Liver (tissue), 8 donors: ENCODE measurements at regions not wholly inside any gene's neighbourhood (a gene's known extent, or its start where the extent isn't known, plus 50 kb on each side); places are given as distances from the start of the nearest gene placed in this dataset.

Source experiments
- DNase-seq: peaks from one replicate; pipeline ENCODE4 v3.0.0-alpha.2; 2017; ENCODE audit warnings: low spot score
- H3K27ac ChIP-seq, 2 donors: one replicate each; pipeline ENCODE4 v1.7.0; 2013; ENCODE audit warnings: inconsistent platforms in 2 of 2, low read length in 2 of 2, control low read depth in 1 of 2, low read depth in 1 of 2, mild to moderate bottlenecking in 1 of 2
- H3K27me3 ChIP-seq, 4 donors: one replicate each; pipeline versions ENCODE4 v1.6.1 to v1.7.0; 2013; ENCODE audit warnings: low read length in 3 of 4, inconsistent platforms in 1 of 4, mild to moderate bottlenecking in 1 of 4, moderate library complexity in 1 of 4; ENCODE audit not compliant: control insufficient read depth in 4 of 4, insufficient read depth in 4 of 4
- H3K36me3 ChIP-seq, 4 donors: one replicate each; pipeline versions ENCODE4 v1.6.1 to v1.7.0; 2013; ENCODE audit warnings: low read length in 3 of 4, mild to moderate bottlenecking in 3 of 4, low read depth in 1 of 4, moderate library complexity in 1 of 4; ENCODE audit not compliant: control insufficient read depth in 4 of 4, insufficient read depth in 3 of 4
- H3K4me1 ChIP-seq, 4 donors: one replicate each; pipeline versions ENCODE4 v1.6.1 to v1.7.0; 2013; ENCODE audit warnings: low read length in 3 of 4, mild to moderate bottlenecking in 3 of 4, moderate library complexity in 1 of 4; ENCODE audit not compliant: control insufficient read depth in 4 of 4, insufficient read depth in 4 of 4
- H3K4me3 ChIP-seq, 3 donors: one replicate each; pipeline versions ENCODE4 v1.6.1 to v1.7.0; 2013; ENCODE audit warnings: low read length in 3 of 3, control low read depth in 1 of 3, low read depth in 1 of 3, mild to moderate bottlenecking in 1 of 3
- H3K9ac ChIP-seq, 2 donors: one replicate each; pipeline ENCODE4 v1.7.0; 2013; ENCODE audit warnings: low read length in 2 of 2, mild to moderate bottlenecking in 2 of 2, moderate library complexity in 2 of 2, control low read depth in 1 of 2, low read depth in 1 of 2
- H3K9me3 ChIP-seq, 4 donors: one replicate each; pipeline versions ENCODE4 v1.6.1 to v1.7.0; 2013; ENCODE audit warnings: low read length in 3 of 4; ENCODE audit not compliant: control insufficient read depth in 4 of 4
- EGR1 ChIP-seq, 2 donors: IDR thresholded peaks; 2 replicates each; pipeline ENCODE4 v1.6.1; 2016 to 2018; ENCODE audit warnings: antibody characterized with exemption in 2 of 2, low read depth in 2 of 2
- FOXA1 ChIP-seq: IDR thresholded peaks from 2 replicates; pipeline ENCODE4 v1.6.1; 2016; ENCODE audit warnings: antibody characterized with exemption
- FOXA2 ChIP-seq: IDR thresholded peaks from 2 replicates; pipeline ENCODE4 v1.6.1; 2016; ENCODE audit warnings: antibody characterized with exemption
- GABPA ChIP-seq, 2 donors: IDR thresholded peaks in 1 of 2; conservative IDR thresholded peaks in 1 of 2; 2 replicates each; pipeline ENCODE4 v1.6.1; 2016; ENCODE audit warnings: antibody characterized with exemption in 2 of 2, mild to moderate bottlenecking in 1 of 2, moderate library complexity in 1 of 2
- HNF4A ChIP-seq, 2 donors: conservative IDR thresholded peaks; 2 replicates each; pipeline ENCODE4 v1.6.1; 2016; ENCODE audit warnings: antibody characterized with exemption in 2 of 2, mild to moderate bottlenecking in 2 of 2
- HNF4G ChIP-seq: IDR thresholded peaks from 2 replicates; pipeline ENCODE4 v1.6.1; 2016; ENCODE audit warnings: antibody characterized with exemption
- NR2F2 ChIP-seq: IDR thresholded peaks from 2 replicates; pipeline ENCODE4 v1.6.1; 2016; ENCODE audit warnings: antibody characterized with exemption
- RAD21 ChIP-seq, 2 donors: IDR thresholded peaks; 2 replicates each; pipeline ENCODE4 v1.6.1; 2016; ENCODE audit warnings: antibody characterized with exemption in 2 of 2, mild to moderate bottlenecking in 2 of 2
- RXRA ChIP-seq, 2 donors: IDR thresholded peaks; 2 replicates each; pipeline ENCODE4 v1.6.1; 2017 to 2018; ENCODE audit warnings: antibody characterized with exemption in 2 of 2, mild to moderate bottlenecking in 1 of 2
- SP1 ChIP-seq: IDR thresholded peaks from 2 replicates; pipeline ENCODE4 v1.6.1; 2018; ENCODE audit warnings: antibody characterized with exemption, mild to moderate bottlenecking
- TAF1 ChIP-seq: conservative IDR thresholded peaks from 2 replicates; pipeline ENCODE4 v1.6.1; 2016; ENCODE audit warnings: antibody characterized with exemption, mild to moderate bottlenecking
- WGBS: extraction: QIAGEN DNeasy Blood & Tissue Kit; methylation state at CpG from one replicate; pipeline ENCODE4 v1.1.7; 2013; 5-methylcytosine and 5-hydroxymethylcytosine counted together
- TF ChIP-seq, protein P1 (sequence below): IDR thresholded peaks from 2 replicates; pipeline ENCODE4 v1.6.1; 2016; ENCODE audit warnings: antibody characterized with exemption
- TF ChIP-seq, protein P2 (sequence below): IDR thresholded peaks from 2 replicates; pipeline ENCODE4 v1.6.1; 2016; ENCODE audit warnings: antibody characterized with exemption
- TF ChIP-seq, protein P3 (sequence below): fragments of 150-350 bp; IDR thresholded peaks from 2 replicates; pipeline ENCODE4 v1.5.1; 2017; ENCODE audit warnings: improper control_type of control experiment, low read depth, low read length; ENCODE audit not compliant: missing input control
- donor health status: healthy.
- donor health status: healthy.
- donor health status: healthy.
- donor health status: healthy.
- donor health status: healthy.

DNA sequence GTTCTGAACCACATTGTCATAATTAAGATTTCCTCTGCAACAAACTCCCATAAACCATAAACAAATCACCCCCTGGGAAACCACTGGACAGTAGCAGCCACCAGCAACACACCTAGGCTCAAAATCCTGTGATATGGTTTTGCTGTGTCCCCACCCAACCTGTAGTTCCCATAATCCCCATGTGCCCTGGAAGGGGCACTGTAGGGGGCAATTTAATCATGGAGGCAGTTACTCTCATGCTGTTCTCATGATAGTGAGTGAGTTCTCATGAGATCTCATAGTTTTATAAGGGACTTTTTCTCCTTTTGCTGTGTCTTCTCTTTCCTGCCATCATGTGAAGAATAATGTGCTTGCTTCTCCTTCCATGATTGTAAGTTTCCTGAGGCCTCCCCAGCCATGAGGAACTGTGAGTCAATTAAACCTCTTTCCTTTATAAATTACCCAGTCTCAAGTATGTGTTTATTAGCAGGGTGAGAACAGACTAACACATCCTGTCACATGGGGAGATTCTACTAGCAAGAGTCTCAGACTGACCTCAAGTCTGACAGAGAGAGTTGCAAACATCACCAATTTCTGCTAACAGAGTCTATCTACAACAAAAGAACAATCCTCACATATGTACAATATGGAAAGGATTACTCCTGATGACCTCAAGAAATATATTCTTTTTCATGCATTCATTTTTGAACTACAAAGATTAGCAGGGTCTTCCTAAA is 182.6 kb downstream of the GRB14 start:
- no peaks in the 10 kb centered on the region for H3K9me3 ChIP-seq
- no peak for DNase-seq
- TF ChIP-seq HNF4G: no peak
- TF ChIP-seq FOXA1: no peak
- no peak for TF ChIP-seq TAF1
- TF ChIP-seq NR2F2: no peak
- TF ChIP-seq GABPA (IDR thresholded peaks at IDR 0.05 in 1 of 2, conservative IDR thresholded peaks at IDR 0.05 in 1 of 2): no peak
- no peak for TF ChIP-seq SP1
- TF ChIP-seq FOXA2: no peak
- TF ChIP-seq RAD21 (IDR thresholded peaks at IDR 0.05): no peak
- no peak for TF ChIP-seq RXRA (IDR thresholded peaks at IDR 0.05)
- TF ChIP-seq EGR1 (IDR thresholded peaks at IDR 0.05; ENCODE audit: low read depth in 2 of 2): no peak
- TF ChIP-seq HNF4A (conservative IDR thresholded peaks at IDR 0.05): no peak
- TF ChIP-seq, protein P1, sequence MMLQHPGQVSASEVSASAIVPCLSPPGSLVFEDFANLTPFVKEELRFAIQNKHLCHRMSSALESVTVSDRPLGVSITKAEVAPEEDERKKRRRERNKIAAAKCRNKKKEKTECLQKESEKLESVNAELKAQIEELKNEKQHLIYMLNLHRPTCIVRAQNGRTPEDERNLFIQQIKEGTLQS: no peak
- TF ChIP-seq, protein P2, sequence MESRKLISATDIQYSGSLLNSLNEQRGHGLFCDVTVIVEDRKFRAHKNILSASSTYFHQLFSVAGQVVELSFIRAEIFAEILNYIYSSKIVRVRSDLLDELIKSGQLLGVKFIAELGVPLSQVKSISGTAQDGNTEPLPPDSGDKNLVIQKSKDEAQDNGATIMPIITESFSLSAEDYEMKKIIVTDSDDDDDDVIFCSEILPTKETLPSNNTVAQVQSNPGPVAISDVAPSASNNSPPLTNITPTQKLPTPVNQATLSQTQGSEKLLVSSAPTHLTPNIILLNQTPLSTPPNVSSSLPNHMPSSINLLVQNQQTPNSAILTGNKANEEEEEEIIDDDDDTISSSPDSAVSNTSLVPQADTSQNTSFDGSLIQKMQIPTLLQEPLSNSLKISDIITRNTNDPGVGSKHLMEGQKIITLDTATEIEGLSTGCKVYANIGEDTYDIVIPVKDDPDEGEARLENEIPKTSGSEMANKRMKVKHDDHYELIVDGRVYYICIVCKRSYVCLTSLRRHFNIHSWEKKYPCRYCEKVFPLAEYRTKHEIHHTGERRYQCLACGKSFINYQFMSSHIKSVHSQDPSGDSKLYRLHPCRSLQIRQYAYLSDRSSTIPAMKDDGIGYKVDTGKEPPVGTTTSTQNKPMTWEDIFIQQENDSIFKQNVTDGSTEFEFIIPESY: no peak
- no peak overlapping the region for H3K4me3 ChIP-seq
- no peaks in the 10 kb centered on the region for H3K36me3 ChIP-seq
- H3K27ac ChIP-seq: no peak overlapping the region
- H3K9ac ChIP-seq: no peak overlapping the region
- H3K4me1 ChIP-seq: peaks cover 0 to 8% (median 0%) of the 10 kb centered on the region in 4 donors
- H3K27me3 ChIP-seq: no peaks in the 10 kb centered on the region

DNA sequence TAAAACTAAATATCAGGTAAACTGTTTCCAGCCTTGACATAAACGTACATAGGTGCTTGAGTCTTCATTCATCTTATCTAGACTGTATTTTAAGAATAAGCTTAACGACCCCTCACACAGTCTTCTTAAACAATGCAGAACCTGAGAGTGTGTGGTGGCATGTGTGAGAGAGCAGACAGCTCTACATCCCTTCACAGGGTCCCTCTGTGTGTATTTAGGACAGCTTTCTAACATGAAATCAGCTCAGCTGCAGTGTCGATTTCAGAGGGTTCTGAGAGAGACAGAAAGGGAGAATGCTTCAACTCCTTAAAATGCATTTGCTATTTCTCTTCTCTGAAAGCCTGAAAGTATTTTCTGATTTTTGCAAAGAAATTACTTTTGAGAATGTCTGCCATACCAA is 185.2 kb downstream of the GRB14 start:
- TF ChIP-seq, protein P1: no peak
- TF ChIP-seq, protein P3, sequence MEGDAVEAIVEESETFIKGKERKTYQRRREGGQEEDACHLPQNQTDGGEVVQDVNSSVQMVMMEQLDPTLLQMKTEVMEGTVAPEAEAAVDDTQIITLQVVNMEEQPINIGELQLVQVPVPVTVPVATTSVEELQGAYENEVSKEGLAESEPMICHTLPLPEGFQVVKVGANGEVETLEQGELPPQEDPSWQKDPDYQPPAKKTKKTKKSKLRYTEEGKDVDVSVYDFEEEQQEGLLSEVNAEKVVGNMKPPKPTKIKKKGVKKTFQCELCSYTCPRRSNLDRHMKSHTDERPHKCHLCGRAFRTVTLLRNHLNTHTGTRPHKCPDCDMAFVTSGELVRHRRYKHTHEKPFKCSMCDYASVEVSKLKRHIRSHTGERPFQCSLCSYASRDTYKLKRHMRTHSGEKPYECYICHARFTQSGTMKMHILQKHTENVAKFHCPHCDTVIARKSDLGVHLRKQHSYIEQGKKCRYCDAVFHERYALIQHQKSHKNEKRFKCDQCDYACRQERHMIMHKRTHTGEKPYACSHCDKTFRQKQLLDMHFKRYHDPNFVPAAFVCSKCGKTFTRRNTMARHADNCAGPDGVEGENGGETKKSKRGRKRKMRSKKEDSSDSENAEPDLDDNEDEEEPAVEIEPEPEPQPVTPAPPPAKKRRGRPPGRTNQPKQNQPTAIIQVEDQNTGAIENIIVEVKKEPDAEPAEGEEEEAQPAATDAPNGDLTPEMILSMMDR: no peak
- no peak for TF ChIP-seq NR2F2
- TF ChIP-seq FOXA2: no peak
- no peak for TF ChIP-seq RAD21 (IDR thresholded peaks at IDR 0.05)
- TF ChIP-seq HNF4G: no peak
- TF ChIP-seq RXRA (IDR thresholded peaks at IDR 0.05): no peak
- TF ChIP-seq GABPA (IDR thresholded peaks at IDR 0.05 in 1 of 2, conservative IDR thresholded peaks at IDR 0.05 in 1 of 2): no peak
- no peak overlapping the region for H3K27ac ChIP-seq
- WGBS: 53% methylated on average over 3 of the region's 3 CpGs
- DNase-seq: no peak
- no peak overlapping the region for H3K9ac ChIP-seq
- H3K4me1 ChIP-seq: no peaks in the 10 kb centered on the region
- H3K27me3 ChIP-seq: no peaks in the 10 kb centered on the region
- H3K4me3 ChIP-seq: no peak overlapping the region
- H3K36me3 ChIP-seq: no peaks in the 10 kb centered on the region
- no peaks in the 10 kb centered on the region for H3K9me3 ChIP-seq
